NCI-H345 treated with DMSO at 0.1 percent for 48 hours (cell line): ENCODE measurements at regions not wholly inside any gene's neighbourhood (a gene's known extent, or its start where the extent isn't known, plus 50 kb on each side); places are given as distances from the start of the nearest gene placed in this dataset.
"Not testable (repeated sequence)": the region's sequence is repeated elsewhere in the genome, so short reads cannot be mapped to it uniquely, and the experiment has no call there.

Source experiments
- DNase-seq: peaks from one replicate; lab custom pipeline; 2025; ENCODE audit not compliant: unreplicated experiment; lab: John Stamatoyannopoulos, UW

GRCh38 chr14:47959740-47960139 lies 284.3 kb upstream of the MDGA2 start:
- DNase-seq: no peak

- no peak for DNase-seq
Observed at GRCh38 chr14:47949006-47949405, 273.6 kb upstream of the MDGA2 start.

- DNase-seq: no peak
Observed at GRCh38 chr14:47935332-47935731, 259.9 kb upstream of the MDGA2 start.

DNA sequence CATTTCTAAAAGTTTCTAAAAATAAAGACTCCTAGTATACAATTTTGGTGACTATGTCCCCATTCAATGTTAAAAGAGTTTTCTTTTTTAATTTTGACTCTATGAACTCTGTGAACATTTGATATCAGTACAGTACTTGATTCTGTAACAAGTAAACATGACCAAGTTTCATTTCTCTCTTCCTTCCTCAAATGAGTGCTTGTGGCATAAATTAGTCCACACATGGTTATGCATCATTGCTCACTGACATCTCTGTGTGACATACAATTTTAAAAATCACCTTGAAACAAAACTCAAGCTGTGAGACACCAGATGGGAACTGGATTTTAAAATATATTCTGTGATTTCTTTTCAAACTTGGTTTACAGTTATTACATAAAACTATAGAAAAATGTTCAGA lies 253.9 kb upstream of the MDGA2 start:
- no peak for DNase-seq

DNA sequence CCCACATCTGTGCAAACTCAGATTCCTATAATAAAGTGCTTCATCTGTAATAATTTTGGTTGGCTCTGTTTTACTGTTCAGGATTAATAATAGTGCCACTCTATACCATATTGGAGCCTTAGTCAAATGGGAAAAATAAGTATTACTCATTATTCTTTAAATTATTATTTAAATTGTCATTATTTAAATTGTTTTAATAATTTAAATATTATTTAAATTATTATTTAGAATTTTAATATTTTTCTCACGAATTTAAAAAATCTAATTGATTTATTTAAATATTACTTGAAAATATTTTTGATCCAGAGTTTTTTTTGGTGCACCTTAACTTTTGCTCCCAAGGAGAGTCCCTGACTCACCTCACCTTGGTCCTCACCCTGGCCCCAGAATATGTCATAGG lies 245.7 kb upstream of the MDGA2 start:
- no peak for DNase-seq

DNA sequence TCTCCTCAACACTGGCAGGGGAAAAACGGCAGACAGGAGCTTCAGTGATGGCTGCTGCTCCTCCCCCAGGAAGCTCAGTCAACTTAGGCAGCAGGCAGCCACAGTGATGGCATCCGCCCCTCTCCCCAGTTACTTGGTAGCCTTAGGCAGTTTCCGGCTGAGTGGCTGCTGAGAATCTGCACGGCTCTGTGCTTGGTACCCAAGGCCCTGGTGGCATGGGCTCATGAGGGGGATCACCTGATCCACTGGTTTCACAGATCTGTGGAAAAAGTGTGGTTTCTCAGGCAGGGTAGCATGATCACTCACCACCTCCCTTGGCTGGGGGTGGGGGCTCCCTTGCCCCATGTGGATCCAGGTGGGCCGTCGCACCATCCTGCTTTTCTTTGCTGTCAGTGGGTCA lies 244.6 kb upstream of the MDGA2 start:
- no peak for DNase-seq

DNA sequence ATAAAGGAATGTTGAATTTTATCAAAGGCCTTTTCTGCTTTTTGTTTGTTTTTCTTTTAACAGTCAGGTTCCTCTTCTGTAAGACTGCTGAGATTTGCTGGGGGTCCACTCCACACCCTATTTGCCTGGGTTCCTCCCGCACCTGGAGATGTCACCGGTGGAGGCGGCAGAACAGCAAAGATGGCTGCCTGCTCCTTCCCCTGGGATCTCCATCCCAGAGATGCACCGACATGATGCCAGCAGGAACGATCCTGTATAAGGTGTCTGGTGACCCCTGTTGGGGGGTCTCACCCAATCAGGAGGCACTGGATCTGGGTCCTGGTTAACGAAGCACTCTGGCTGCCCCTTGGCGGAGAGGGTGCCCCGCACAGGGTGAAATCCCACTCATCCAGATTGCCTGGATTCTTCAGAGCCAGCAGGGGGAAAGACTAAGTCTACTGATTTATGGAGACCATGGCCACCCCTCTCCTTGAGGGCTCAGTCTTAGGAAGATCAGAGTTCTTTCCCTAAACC lies 244.0 kb upstream of the MDGA2 start:
- no peak for DNase-seq

- peak; percentile 6 for DNase-seq
Observed at GRCh38 chr14:47917344-47917954, 242.0 kb upstream of the MDGA2 start.

DNA sequence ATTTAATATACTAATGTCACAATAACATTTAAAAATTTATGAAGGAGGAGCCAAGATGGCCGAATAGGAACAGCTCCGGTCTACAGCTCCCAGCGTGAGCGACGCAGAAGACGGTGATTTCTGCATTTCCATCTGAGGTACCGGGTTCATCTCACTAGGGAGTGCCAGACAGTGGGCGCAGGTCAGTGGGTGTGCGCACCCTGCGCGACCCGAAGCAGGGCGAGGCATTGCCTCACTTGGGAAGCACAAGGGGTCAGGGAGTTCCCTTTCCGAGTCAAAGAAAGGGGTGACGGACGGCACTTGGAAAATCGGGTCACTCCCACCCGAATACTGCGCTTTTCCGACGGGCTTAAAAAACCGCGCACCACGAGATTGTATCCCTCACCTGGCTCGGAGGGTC lies 225.7 kb upstream of the MDGA2 start:
- DNase-seq: not testable (repeated sequence)

GRCh38 chr14:47899685-47900084 lies 224.3 kb upstream of the MDGA2 start:
- DNase-seq: no peak

DNA sequence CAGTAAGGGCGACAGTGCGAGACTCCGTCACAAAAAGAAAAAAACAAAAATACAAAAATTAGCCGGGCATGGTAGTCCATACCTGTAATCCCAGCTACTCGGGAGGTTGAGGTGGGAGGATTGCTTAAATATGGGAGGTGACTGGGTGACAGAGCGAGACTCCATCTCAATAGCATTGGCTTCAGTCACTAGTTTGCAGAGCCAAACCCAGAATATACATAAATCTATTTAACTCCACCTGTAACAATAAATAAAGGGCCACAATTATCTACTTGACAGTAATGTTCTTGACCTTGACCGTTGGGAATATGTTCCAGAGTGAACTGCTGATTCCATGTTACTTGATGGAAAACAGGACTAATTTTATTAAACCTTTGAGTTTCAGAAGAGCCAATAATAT lies 198.9 kb upstream of the MDGA2 start:
- DNase-seq: no peak

DNA sequence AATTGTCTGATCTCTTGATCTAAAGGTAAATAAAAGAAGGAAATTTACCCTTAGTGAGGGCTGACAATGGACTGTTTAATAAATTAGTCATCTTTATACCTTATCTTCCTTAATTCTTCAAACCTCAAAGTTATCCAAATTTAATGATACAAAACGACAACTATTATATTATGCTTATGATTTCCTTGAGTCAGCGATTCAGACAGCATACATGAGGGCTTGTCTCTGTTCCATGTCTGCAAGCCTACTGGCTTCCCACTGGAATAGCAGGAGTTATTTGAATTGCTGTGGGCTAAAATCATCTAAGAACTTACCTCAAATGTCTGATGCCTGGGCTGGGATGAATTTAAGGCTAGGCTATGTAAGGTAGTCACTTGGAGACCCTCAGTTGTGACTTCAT lies 197.2 kb upstream of the MDGA2 start:
- DNase-seq: no peak

DNA sequence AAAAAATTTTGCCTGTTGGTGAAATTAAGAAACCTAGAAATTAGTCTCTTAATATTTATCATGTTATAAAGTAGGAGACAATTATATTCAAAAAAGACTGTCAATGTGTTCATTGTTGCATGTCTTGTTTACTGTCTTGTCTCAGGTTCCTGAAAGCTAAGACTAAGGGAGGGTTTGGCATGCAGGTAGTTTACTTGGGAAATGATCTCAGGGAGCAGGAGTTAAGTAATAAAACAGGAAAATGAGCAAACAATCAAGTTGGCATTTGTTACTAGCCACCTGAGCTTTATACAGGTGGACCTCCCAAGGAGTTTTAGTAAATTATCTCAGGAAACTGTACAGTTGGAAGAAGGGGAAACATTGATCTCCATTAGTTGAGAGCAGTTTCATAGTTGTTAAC lies 188.0 kb upstream of the MDGA2 start:
- DNase-seq: no peak

GRCh38 chr14:47857646-47858045 lies 182.2 kb upstream of the MDGA2 start:
- DNase-seq: no peak

DNA sequence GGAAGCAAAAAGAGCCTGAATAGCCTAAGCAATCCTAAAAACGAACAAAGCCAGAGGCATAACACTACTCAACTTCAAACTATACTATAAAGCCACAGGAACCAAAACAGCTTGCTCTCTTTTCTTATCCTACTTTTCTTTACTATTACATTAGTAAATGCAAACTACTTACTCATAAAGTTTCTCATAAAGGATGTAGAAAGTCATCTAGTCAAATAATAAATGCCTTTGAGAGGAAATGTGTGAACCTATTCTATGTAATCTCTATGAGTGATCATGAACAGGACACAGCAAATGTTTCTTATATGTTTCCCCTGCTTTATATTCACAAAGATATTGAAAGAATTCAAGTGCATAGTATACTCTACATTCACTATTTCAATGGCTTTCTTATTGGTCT lies 176.9 kb upstream of the MDGA2 start:
- no peak for DNase-seq

DNA sequence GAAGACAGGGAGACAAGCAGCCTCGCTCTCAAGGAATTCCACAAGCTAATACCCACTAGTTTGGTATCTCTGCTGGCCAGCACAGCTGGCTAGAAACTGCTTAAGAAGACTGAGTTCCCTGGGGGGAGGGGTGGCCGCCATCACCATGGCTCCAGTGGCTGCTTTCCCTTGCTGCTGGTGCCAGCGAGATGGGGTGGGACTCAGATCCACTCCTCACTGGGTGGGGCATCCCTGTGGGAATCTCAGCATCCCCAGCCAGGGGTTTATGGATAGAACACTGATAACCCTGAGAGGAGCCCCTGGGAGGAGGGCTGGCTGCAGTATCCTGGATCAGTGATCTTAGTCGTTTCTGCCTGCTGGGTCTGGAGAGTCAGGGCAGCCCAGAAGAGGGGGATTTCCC lies 170.6 kb upstream of the MDGA2 start:
- no peak for DNase-seq

DNA sequence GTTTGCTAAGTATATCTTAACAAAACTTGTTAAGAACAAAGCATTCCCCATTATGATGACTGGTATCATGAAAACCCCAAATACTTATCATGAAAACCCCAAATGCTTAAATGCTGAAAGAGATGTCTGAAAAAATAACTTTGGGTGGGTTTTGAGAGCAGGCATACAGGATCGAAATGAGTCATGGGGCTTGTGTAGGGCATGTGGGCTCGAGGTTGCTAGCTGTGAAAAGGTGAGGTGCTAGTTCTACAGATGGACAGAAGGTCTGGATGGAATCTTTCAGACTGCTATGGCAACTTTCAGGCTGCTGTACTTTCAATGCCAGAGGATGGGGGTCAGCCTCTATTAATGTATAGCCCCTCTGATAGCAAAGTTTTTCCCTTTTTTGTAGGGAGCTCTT lies 167.8 kb upstream of the MDGA2 start:
- no peak for DNase-seq

- DNase-seq: no peak
Observed at GRCh38 chr14:47833011-47833410, 157.6 kb upstream of the MDGA2 start.

GRCh38 chr14:47826809-47827208 lies 151.4 kb upstream of the MDGA2 start:
- DNase-seq: no peak

- no peak for DNase-seq
Observed at GRCh38 chr14:47822326-47822725, 146.9 kb upstream of the MDGA2 start.

DNA sequence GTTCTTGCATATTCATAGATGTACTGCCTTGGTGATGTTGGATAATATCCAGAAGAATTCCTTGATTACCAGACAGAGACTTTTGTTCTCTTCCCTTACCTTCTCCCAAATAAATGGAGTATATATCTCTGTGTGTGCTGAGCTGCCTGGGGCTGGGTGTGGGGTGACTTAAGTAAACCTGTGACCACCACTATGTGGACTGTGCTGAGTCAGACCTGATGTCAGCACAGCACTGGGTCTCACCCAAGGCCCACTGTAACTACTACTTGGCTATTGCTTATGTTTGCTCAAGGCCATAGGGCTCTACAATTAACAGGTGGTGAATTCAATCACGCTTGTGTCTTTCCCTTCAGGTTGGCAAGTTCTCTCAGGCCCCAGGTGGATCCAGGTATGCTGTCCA lies 145.7 kb upstream of the MDGA2 start:
- no peak for DNase-seq

- no peak for DNase-seq
Observed at GRCh38 chr14:47790477-47790876, 115.1 kb upstream of the MDGA2 start.

DNA sequence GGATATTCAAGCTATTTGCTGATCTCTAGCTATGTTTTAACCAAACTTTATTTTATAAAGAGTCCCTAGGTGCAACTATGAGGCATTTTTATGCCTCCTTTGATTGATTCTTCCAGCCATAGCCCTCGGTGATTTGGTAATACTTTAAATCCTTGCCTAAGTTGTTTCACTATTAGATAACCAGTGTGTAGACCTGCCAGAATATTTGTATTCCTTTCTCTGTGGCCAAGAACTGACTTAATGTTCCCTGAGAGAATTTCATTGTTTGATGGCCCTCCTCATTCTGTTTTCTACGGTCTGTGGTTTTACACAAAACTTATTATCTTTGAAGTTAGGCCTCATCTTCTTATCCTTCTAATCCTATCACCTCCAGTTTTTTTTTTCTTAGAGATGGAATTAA lies 109.7 kb upstream of the MDGA2 start:
- DNase-seq: no peak

DNA sequence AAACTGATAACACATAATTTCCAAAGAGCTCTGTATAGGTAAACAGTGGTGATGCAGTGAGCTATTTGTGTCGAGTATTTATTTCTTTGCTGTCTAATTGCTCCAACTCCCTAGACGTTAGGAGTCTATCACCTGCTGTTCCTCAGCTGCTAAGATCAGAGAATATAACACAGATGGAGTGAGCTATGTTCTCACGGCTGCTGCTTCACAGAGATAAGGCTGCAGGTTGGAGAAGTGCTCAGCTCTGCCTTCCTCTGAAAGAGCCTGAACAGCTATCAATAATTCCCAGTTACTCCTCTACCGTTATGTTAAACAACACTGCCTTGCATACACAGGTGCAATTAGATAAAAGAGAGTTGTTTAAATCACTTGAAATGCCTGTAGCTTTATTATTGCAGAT lies 103.2 kb upstream of the MDGA2 start:
- DNase-seq: no peak
